DMS53 treated with DMSO at 0.1 percent for 48 hours (cell line): ENCODE measurements at regions not wholly inside any gene's neighbourhood (a gene's known extent, or its start where the extent isn't known, plus 50 kb on each side); places are given as distances from the start of the nearest gene placed in this dataset.

Experiments
- DNase-seq: peaks from one replicate; lab custom pipeline; 2025; ENCODE audit not compliant: unreplicated experiment; lab: John Stamatoyannopoulos, UW

DNA sequence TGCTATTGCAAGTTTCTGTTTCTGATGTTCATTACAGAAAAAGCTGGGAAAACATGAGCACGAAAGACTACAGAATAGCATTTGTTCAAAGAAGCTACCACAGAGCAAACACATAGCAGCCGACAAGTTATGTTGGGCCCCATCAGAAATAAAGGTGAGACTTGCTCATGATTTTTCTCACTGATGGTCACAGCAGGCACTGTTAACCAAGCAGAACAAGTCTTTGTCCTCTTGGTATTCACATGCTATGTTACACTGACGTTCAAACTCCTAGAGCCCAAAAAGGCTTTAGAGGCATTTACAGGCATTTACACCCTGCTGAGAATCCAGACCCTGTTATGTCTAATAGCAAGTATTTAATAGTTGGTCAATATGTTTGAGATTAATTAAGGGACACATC is 235.0 kb upstream of the HNMT start:
- DNase-seq = no peak

- no peak for DNase-seq
These were observed 226.7 kb upstream of the HNMT start for GRCh38 chr2:137737559-137737958.

GRCh38 chr2:137741784-137742362 is 222.4 kb upstream of the HNMT start:
- DNase-seq = no peak

GRCh38 chr2:137747509-137747908 is 216.8 kb upstream of the HNMT start:
- DNase-seq = no peak

DNA sequence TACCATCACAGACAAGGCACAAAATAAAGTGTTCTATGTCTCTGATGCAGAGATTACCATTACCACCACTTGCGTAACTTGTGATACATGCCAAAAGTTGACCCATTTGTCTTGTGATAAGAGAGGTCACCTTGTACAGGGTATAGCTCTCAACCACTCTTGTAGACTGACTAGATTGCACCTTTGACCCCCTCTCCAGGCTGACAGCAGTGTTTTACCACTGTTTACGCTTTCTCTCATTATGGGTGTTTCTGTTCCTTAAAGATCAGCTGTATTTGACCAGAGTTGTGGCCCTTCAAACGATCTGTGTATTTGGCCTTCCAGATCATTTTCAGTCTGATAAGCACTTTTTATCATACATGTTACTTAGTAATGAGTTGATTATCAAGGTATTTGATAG is 215.7 kb upstream of the HNMT start:
- DNase-seq = no peak

DNA sequence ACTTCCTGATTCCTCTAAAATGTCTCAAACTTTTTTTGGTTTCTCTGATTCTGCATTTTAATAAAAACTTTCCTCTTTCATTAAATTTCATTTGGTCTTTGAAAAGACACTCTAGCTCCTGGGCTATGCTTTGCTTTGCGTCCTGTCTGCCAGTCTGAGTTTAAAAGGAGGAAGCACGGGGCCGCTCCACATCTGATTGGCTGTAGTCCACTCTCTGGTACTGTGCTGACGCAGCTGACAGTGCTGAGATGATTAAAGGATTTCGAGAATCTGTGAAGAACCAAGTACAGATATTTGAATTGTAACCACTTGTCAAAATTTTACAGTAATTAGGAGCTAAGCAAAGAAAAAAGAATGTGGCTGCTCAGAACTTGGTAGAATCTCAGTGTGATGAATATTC is 199.6 kb upstream of the HNMT start:
- DNase-seq = no peak

DNA sequence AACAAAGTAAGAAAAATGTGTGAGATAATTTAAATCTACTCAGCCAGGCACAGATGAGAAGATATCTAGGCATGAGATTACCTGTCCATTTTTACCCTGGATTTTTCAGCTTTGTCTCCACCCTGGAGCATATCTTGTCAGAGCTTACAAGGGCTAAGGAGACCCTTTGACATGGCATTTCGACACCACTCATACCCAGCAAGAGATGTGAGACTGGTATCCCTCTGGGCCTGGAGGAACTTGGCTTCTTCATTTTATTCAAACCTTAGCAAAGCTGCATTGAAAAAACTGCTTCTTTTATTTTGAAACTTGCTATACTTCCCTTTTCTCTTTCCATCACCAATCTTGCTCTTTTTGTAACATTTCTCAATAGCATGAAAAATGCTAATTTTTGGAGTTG is 194.9 kb upstream of the HNMT start:
- DNase-seq = no peak

- no peak for DNase-seq
These were observed 194.1 kb upstream of the HNMT start for GRCh38 chr2:137770166-137770565.

DNA sequence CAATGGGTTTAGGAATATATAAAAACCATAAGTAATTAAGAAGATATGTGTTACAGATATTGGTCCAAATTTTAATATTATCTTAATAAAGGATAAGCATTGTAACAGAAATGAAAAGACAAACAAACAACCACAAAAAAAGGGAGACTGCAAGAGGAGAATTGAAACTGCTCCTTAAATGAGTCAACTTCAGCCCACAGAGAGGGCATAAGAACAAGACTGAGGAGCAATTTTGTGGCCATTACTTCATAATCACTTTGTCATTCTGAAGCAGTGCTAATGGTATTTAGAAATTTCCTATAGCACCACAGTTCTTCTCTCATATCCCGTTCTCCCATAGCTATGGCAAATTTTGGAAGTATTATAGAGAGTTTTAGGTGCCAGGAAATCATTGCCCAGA is 193.2 kb upstream of the HNMT start:
- DNase-seq = no peak

- DNase-seq = no peak
These were observed 191.8 kb upstream of the HNMT start for GRCh38 chr2:137772451-137772850.

- DNase-seq = no peak
These were observed 188.7 kb upstream of the HNMT start for GRCh38 chr2:137775529-137775928.

GRCh38 chr2:137776697-137777096 is 187.6 kb upstream of the HNMT start:
- DNase-seq = no peak

DNA sequence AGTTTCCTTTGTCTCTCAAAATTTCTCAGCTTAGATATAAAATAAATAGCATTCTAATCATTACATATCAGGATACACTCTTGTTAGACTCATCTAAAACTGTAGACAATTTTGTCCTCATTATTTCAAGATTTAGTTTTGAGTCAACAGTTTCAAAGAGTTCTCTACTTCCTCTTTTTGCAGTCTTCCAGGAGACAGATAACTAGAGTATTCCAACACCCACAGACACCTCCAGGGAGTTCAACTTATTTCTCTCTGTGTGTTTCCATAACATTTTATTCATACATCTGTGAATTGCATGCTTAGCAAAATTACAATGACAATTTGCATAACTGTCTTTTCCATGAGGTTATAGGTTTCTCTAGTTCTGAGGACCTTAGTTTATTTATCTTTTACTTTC is 166.6 kb upstream of the HNMT start:
- no peak for DNase-seq

GRCh38 chr2:137799600-137799999 is 164.7 kb upstream of the HNMT start:
- no peak for DNase-seq

GRCh38 chr2:137800386-137800785 is 163.9 kb upstream of the HNMT start:
- DNase-seq = no peak

- no peak for DNase-seq
These were observed 163.0 kb upstream of the HNMT start for GRCh38 chr2:137801228-137801627.

GRCh38 chr2:137802038-137802437 is 162.2 kb upstream of the HNMT start:
- no peak for DNase-seq

DNA sequence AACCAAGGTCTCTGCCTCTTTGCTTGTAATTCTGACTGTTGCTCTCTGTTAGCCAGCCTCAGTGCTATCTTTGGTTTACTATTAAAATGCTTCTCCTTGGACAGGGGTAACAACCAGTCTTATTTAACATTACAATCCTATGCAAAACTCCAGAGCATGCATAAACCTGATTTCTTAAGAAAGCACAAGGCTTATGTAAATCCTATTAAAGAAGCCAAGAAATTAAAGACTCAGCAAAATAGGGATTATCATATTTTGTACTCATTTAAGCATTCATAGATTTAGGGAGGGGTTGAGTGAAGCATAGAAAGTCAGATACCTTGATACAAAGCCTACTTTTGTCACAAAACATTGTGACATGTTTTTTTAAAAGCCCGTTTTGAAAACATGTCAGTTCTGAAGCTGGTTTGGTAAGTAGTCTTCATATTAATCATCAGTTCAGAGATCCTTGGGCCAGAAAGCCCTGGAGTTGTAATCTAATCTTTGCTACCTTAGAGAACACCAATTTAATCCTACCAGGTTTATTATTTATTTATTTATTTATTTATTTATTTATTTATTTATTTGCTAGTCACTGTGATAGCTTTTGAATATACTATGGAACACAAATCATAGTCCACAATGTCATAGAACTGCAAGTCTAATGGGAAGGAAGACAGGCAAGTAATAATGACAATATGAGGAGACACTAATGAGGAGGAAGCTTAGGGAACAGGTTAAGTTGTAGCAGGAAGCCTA is 158.0 kb upstream of the HNMT start:
- no peak for DNase-seq

- no peak for DNase-seq
These were observed 155.0 kb upstream of the HNMT start for GRCh38 chr2:137809252-137809651.

- no peak for DNase-seq
These were observed 154.4 kb upstream of the HNMT start for GRCh38 chr2:137809837-137810236.

GRCh38 chr2:137812517-137812916 is 151.8 kb upstream of the HNMT start:
- no peak for DNase-seq

DNA sequence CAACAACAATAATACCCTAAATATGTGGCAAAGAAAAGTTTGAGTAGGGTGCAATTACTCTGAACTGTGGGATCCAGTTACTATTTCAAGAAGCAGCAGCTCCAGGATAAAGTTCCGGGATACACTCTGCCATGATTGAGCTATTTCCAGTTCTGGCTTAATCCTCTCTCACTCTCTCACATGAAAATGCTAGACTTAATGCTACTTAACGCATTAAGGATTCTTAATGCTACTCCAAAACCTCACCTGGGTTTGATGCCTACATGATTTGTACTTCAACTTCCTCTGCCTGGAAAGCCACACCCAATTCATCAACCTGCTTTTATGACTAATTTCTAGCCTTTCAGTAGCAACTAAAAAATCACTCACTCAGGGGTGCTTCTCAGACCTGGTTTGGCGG is 151.1 kb upstream of the HNMT start:
- DNase-seq = no peak

DNA sequence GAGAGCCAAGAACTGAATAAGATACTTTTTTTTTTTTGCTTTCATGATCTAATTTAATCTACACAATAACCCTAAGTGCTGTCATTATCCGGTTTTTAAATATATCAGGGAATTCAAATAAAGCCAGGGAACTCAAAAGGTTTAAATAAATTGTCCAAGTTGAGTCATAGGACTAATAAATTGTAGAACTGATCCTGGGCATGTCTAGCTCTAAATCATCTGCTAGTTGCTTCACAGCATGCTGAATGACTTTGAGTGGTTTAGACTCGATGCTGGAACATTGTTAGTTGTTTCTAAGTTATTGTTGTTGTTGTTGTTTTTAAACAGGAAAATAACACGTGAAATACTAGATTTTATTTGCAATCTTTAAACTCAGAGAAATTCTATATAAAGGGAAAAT is 147.2 kb upstream of the HNMT start:
- no peak for DNase-seq
